HepG2 (cell line): ENCODE measurements at regions not wholly inside any gene's neighbourhood (a gene's known extent, or its start where the extent isn't known, plus 50 kb on each side); places are given as distances from the start of the nearest gene placed in this dataset.

ENCODE experiments used
- ATAC-seq: fragments of 200-7000 bp; cut with Tn5 transposase; 3 replicates; pipeline ENCODE4 v1.9.1; 2020; ENCODE audit warnings: mild to moderate bottlenecking, moderate library complexity
- BruUV-seq: library from RNA; stranded (reverse); fragments of 400-500 nt; replicated peaks from 2 replicates; lab custom pipeline; 2021; lab: Mats Ljungman, UMichigan
- CTCF ChIA-PET: fragments of 300-600 bp; formaldehyde crosslinking; extraction: SDS; loops from one replicate; lab custom pipeline; 2021; ENCODE audit warnings: low total read pairs, inconsistent platforms, low intra/inter-chr PET ratio; lab: Yijun Ruan, JAX
- POLR2A ChIA-PET: fragments of 350-600 bp; sonication (Branson Sonifier 250); formaldehyde crosslinking; loops from one replicate; lab custom pipeline; 2020; ENCODE audit warnings: antibody characterized with exemption, inconsistent platforms; lab: Yijun Ruan, JAX
- DNase-seq: peaks from one replicate; pipeline ENCODE4 v3.0.0-alpha.2; 2015; ENCODE audit warnings: low spot score
- FAIRE-seq: peaks from 3 replicates; lab custom pipeline; 2011; peaks lifted over from hg19 to GRCh38; lab: Jason Lieb, UNC
- H2AFZ ChIP-seq: one replicate; pipeline ENCODE4 v1.6.1; 2011; ENCODE audit warnings: low read length, inconsistent platforms
- H3K27ac ChIP-seq: fragments of 300-600 bp; 3 replicates; pipeline ENCODE4 v1.8.0; 2011; ENCODE audit warnings: mixed run types, mild to moderate bottlenecking, mixed read lengths, low read length, inconsistent platforms; ENCODE audit not compliant: insufficient read depth; ENCODE audit errors: extremely low read length
- H3K27me3 ChIP-seq, 2 experiments: fragments of 200-600 bp in 1 of 2; 2 replicates in 1 of 2; 3 replicates in 1 of 2; pipeline versions ENCODE4 v1.6.0 to v1.8.0; 2011; ENCODE audit warnings: low read length in 2 of 2, mild to moderate bottlenecking in 2 of 2, moderate library complexity in 2 of 2, inconsistent platforms in 1 of 2; ENCODE audit not compliant: insufficient read depth in 2 of 2, control insufficient read depth in 1 of 2
- H3K36me3 ChIP-seq, 2 experiments: fragments of 200-600 bp in 1 of 2; replicated peaks in 1 of 2; 2 replicates in 1 of 2; 3 replicates in 1 of 2; pipeline versions ENCODE4 v1.5.1 to v1.8.0; 2011; ENCODE audit warnings: low read length in 2 of 2, inconsistent platforms in 1 of 2; ENCODE audit not compliant: insufficient read depth in 2 of 2, control insufficient read depth in 1 of 2
- H3K4me1 ChIP-seq: 2 replicates; pipeline ENCODE4 v1.5.1; 2012; ENCODE audit warnings: low read length, inconsistent platforms; ENCODE audit not compliant: insufficient read depth
- H3K4me2 ChIP-seq: 2 replicates; pipeline ENCODE4 v1.6.0; 2011; ENCODE audit warnings: low read depth, low read length, inconsistent platforms
- H3K4me3 ChIP-seq, 3 experiments: fragments of 200-600 bp in 1 of 3; sonication (generic), shearing (Covaris generic) in 1 of 3; replicated peaks in 1 of 3; 2 replicates each; pipeline ENCODE4 v1.5.1; 2011 to 2016; ENCODE audit warnings: low read length in 3 of 3, inconsistent platforms in 2 of 3, low read depth in 2 of 3, mild to moderate bottlenecking in 2 of 3, control low read depth in 1 of 3, mixed read lengths in 1 of 3; ENCODE audit not compliant: insufficient read depth in 1 of 3
- H3K79me2 ChIP-seq: one replicate; pipeline ENCODE4 v1.6.1; 2011; ENCODE audit warnings: low read length, inconsistent platforms; ENCODE audit not compliant: insufficient read depth
- H3K9ac ChIP-seq: 2 replicates; pipeline ENCODE4 v1.6.0; 2011; ENCODE audit warnings: mild to moderate bottlenecking, low read depth, low read length, inconsistent platforms; ENCODE audit not compliant: insufficient read depth
- H3K9me3 ChIP-seq: 2 replicates; pipeline ENCODE4 v1.5.1; 2012; ENCODE audit warnings: mild to moderate bottlenecking, low read length
- H4K20me1 ChIP-seq: 2 replicates; pipeline ENCODE4 v1.6.0; 2011; ENCODE audit warnings: inconsistent platforms, mild to moderate bottlenecking, low read length, moderate library complexity; ENCODE audit not compliant: insufficient read depth
- ATM ChIP-seq: fragments of 450-650 bp; IDR thresholded peaks from 2 replicates; pipeline ENCODE4 v1.7.1; 2017; ENCODE audit warnings: mild to moderate bottlenecking, borderline replicate concordance
- DDIT3 ChIP-seq: sonication (generic); formaldehyde crosslinking; IDR thresholded peaks from 2 replicates; pipeline ENCODE4 v1.4.0; 2020; ENCODE audit warnings: mild to moderate bottlenecking, missing genetic modification reagents
- DMAP1 ChIP-seq: IDR thresholded peaks from 2 replicates; pipeline ENCODE4 v1.6.1; 2016
- HNRNPK ChIP-seq: fragments of 200-400 bp; formaldehyde crosslinking; IDR thresholded peaks from 2 replicates; pipeline ENCODE4 v1.6.1; 2018; ENCODE audit warnings: low read length, low read depth, moderate library complexity, mild to moderate bottlenecking; ENCODE audit not compliant: poor library complexity, severe bottlenecking
- JUND ChIP-seq: sonication (generic); formaldehyde crosslinking; IDR thresholded peaks from 2 replicates; pipeline ENCODE4 v1.8.0; 2022; ENCODE audit warnings: mild to moderate bottlenecking, missing genetic modification reagents
- MAFK ChIP-seq, 2 experiments: IDR thresholded peaks in 1 of 2; conservative IDR thresholded peaks in 1 of 2; 2 replicates each; pipeline ENCODE4 v1.6.1; 2011; ENCODE audit warnings: improper control_type of control experiment in 2 of 2, low read length in 2 of 2
- SMC3 ChIP-seq: IDR thresholded peaks from 2 replicates; pipeline ENCODE4 v1.6.1; 2011; ENCODE audit warnings: low read length, improper control_type of control experiment
- ZKSCAN5 ChIP-seq: sonication (generic); formaldehyde crosslinking; IDR thresholded peaks from 2 replicates; pipeline ENCODE4 v1.5.1; 2020; ENCODE audit warnings: mild to moderate bottlenecking, missing genetic modification reagents
- ZNF136 ChIP-seq: sonication (generic); formaldehyde crosslinking; IDR thresholded peaks from 2 replicates; pipeline ENCODE4 v1.8.1; 2022; ENCODE audit warnings: low read depth, mild to moderate bottlenecking, moderate library complexity, missing genetic modification reagents
- ZNF850 ChIP-seq: sonication (generic); formaldehyde crosslinking; conservative IDR thresholded peaks from 2 replicates; pipeline ENCODE4 v1.9.0; 2021; ENCODE audit warnings: mild to moderate bottlenecking, missing genetic modification reagents
- WGBS: methylation state at CpG from one replicate; pipeline ENCODE4 v1.1.6; 2017; ENCODE audit warnings: low lambda C conversion rate; 5-methylcytosine and 5-hydroxymethylcytosine counted together
- in situ Hi-C: cut with HindIII; loops from 2 replicates; pipeline ENCODE4 v1.10.0; 2017; ENCODE audit warnings: low pct_unique_long_range_greater_than_20kb; ENCODE audit not compliant: extremely low pct_ligation_motif_present
- intact Hi-C: fragments of 100-400 bp; cut with micrococcal nuclease; formaldehyde crosslinking; loops from one replicate; pipeline ENCODE4 v1.10.0; 2022; ENCODE audit not compliant: unreplicated experiment

DNA sequence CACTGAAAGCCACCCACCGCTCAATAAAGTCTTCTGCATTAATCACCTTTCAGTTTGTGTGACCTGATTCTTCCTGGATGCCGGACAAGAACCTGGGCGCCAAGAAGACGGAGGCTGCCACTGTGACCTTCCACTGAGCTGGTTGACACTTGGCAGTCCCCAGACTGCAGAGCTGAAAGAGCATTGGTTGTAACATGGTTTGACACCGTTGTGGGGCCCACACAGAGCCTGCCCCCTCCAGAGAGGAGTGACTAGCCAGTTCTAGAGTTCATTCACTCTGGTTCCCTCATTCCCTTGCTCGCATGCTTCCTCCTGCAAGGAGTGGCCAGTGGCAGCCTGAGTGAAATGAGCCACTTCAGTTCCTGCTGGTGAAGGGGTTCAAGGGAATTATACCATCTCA is 86.2 kb upstream of the ANXA1 start:
- DNase-seq, result no peak
- Histone ChIP-seq H2AFZ (no peak overlapping the region), H3K9me3 (no peaks in the 10 kb centered on the region), H3K36me3 (no peaks in the 10 kb centered on the region), H3K9ac (no peak overlapping the region), H3K4me3 (no peak overlapping the region), H3K27me3 (no peaks in the 10 kb centered on the region; a peak in 1 of 5 replicates), H3K79me2 (no peaks in the 10 kb centered on the region), H3K27ac (no peak overlapping the region), H3K4me2 (no peak overlapping the region), H4K20me1 (no peaks in the 10 kb centered on the region), H3K4me1 (no peaks in the 10 kb centered on the region)
- FAIRE-seq, result no peak
- POLR2A ChIA-PET, result no interaction called here
- 77% methylated on average over 6 of the region's 6 CpGs for WGBS
- intact Hi-C loops (no loop called here), in situ Hi-C loops (no loop called here)
- CTCF ChIA-PET, result no interaction called here
- TF ChIP-seq DMAP1 (CRISPR knock-in tag), result no peak
- TF ChIP-seq SMC3, result no peak
- no peak for TF ChIP-seq ZNF136 (CRISPR knock-in tag)
- no TSS peak for BruUV-seq
- ATAC-seq, result no peak

DNA sequence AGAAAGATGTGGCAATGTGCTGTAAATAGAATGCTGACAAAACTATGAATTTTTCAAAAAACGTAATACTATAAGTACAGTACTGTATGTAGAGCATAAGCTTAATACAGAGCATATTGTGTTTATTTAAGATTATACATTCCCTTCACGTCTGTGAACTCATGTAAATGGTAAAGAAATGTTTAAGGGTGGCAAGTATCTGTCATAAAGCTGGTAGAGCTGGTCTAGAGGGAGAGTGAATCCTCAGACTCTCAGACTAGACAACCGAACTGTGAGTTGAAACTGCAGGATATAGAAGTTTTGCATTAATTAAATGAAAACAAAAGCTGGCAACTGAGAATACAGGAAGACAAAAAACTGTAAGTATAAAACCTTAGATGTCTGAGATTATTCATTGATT is 87.3 kb upstream of the ANXA1 start:
- H3K27ac ChIP-seq, result no peak overlapping the region
- no peaks in the 10 kb centered on the region; a peak in 1 of 5 replicates for H3K27me3 ChIP-seq
- WGBS, result 9% methylated on average over 3 of the region's 3 CpGs
- no peak overlapping the region for H3K4me2 ChIP-seq
- no peak for FAIRE-seq
- TF ChIP-seq HNRNPK (no peak), DDIT3 (CRISPR knock-in tag) (no peak), ZKSCAN5 (CRISPR knock-in tag) (no peak), ATM (no peak), ZNF850 (CRISPR knock-in tag) (no peak), MAFK (conservative IDR thresholded peaks at IDR 0.05 in 1 of 2, IDR thresholded peaks at IDR 0.05 in 1 of 2; ENCODE audit: low read length in 2 of 2) (no peak), JUND (CRISPR knock-in tag) (no peak)
- TF ChIP-seq, all 625 proteins: peak for 0
- CTCF ChIA-PET, result no interaction called here
- in situ Hi-C loops (no loop called here), intact Hi-C loops (no loop called here)
- no peaks in the 10 kb centered on the region for H3K4me1 ChIP-seq
- DNase-seq, result no peak
- no peak overlapping the region for H3K4me3 ChIP-seq
- H3K9ac ChIP-seq, result no peak overlapping the region
- no peaks in the 10 kb centered on the region for H4K20me1 ChIP-seq
- H3K36me3 ChIP-seq, result no peaks in the 10 kb centered on the region
- no TSS peak for BruUV-seq
- ATAC-seq, result no peak
- no peaks in the 10 kb centered on the region for H3K79me2 ChIP-seq
- no peak overlapping the region for H2AFZ ChIP-seq
- POLR2A ChIA-PET, result no interaction called here
- H3K9me3 ChIP-seq, result no peaks in the 10 kb centered on the region
